HepG2 (cell line): ENCODE measurements at regions not wholly inside any gene's neighbourhood (a gene's known extent, or its start where the extent isn't known, plus 50 kb on each side); places are given as distances from the start of the nearest gene placed in this dataset.

Experiments
- ATAC-seq: fragments of 200-7000 bp; cut with Tn5 transposase; 3 replicates; pipeline ENCODE4 v1.9.1; 2020; ENCODE audit warnings: mild to moderate bottlenecking, moderate library complexity
- BruUV-seq: library from RNA; stranded (reverse); fragments of 400-500 nt; replicated peaks from 2 replicates; lab custom pipeline; 2021; lab: Mats Ljungman, UMichigan
- CTCF ChIA-PET: fragments of 300-600 bp; formaldehyde crosslinking; extraction: SDS; loops from one replicate; lab custom pipeline; 2021; ENCODE audit warnings: low total read pairs, inconsistent platforms, low intra/inter-chr PET ratio; lab: Yijun Ruan, JAX
- POLR2A ChIA-PET: fragments of 350-600 bp; sonication (Branson Sonifier 250); formaldehyde crosslinking; loops from one replicate; lab custom pipeline; 2020; ENCODE audit warnings: antibody characterized with exemption, inconsistent platforms; lab: Yijun Ruan, JAX
- DNase-seq: peaks from one replicate; pipeline ENCODE4 v3.0.0-alpha.2; 2015; ENCODE audit warnings: low spot score
- FAIRE-seq: peaks from 3 replicates; lab custom pipeline; 2011; peaks lifted over from hg19 to GRCh38; lab: Jason Lieb, UNC
- H2AFZ ChIP-seq: one replicate; pipeline ENCODE4 v1.6.1; 2011; ENCODE audit warnings: low read length, inconsistent platforms
- H3K27ac ChIP-seq: fragments of 300-600 bp; 3 replicates; pipeline ENCODE4 v1.8.0; 2011; ENCODE audit warnings: mixed run types, mild to moderate bottlenecking, mixed read lengths, low read length, inconsistent platforms; ENCODE audit not compliant: insufficient read depth; ENCODE audit errors: extremely low read length
- H3K27me3 ChIP-seq, 2 experiments: fragments of 200-600 bp in 1 of 2; 2 replicates in 1 of 2; 3 replicates in 1 of 2; pipeline versions ENCODE4 v1.6.0 to v1.8.0; 2011; ENCODE audit warnings: low read length in 2 of 2, mild to moderate bottlenecking in 2 of 2, moderate library complexity in 2 of 2, inconsistent platforms in 1 of 2; ENCODE audit not compliant: insufficient read depth in 2 of 2, control insufficient read depth in 1 of 2
- H3K36me3 ChIP-seq, 2 experiments: fragments of 200-600 bp in 1 of 2; replicated peaks in 1 of 2; 2 replicates in 1 of 2; 3 replicates in 1 of 2; pipeline versions ENCODE4 v1.5.1 to v1.8.0; 2011; ENCODE audit warnings: low read length in 2 of 2, inconsistent platforms in 1 of 2; ENCODE audit not compliant: insufficient read depth in 2 of 2, control insufficient read depth in 1 of 2
- H3K4me1 ChIP-seq: 2 replicates; pipeline ENCODE4 v1.5.1; 2012; ENCODE audit warnings: low read length, inconsistent platforms; ENCODE audit not compliant: insufficient read depth
- H3K4me2 ChIP-seq: 2 replicates; pipeline ENCODE4 v1.6.0; 2011; ENCODE audit warnings: low read depth, low read length, inconsistent platforms
- H3K4me3 ChIP-seq, 3 experiments: fragments of 200-600 bp in 1 of 3; sonication (generic), shearing (Covaris generic) in 1 of 3; replicated peaks in 1 of 3; 2 replicates each; pipeline ENCODE4 v1.5.1; 2011 to 2016; ENCODE audit warnings: low read length in 3 of 3, inconsistent platforms in 2 of 3, low read depth in 2 of 3, mild to moderate bottlenecking in 2 of 3, control low read depth in 1 of 3, mixed read lengths in 1 of 3; ENCODE audit not compliant: insufficient read depth in 1 of 3
- H3K79me2 ChIP-seq: one replicate; pipeline ENCODE4 v1.6.1; 2011; ENCODE audit warnings: low read length, inconsistent platforms; ENCODE audit not compliant: insufficient read depth
- H3K9ac ChIP-seq: 2 replicates; pipeline ENCODE4 v1.6.0; 2011; ENCODE audit warnings: mild to moderate bottlenecking, low read depth, low read length, inconsistent platforms; ENCODE audit not compliant: insufficient read depth
- H3K9me3 ChIP-seq: 2 replicates; pipeline ENCODE4 v1.5.1; 2012; ENCODE audit warnings: mild to moderate bottlenecking, low read length
- H4K20me1 ChIP-seq: 2 replicates; pipeline ENCODE4 v1.6.0; 2011; ENCODE audit warnings: inconsistent platforms, mild to moderate bottlenecking, low read length, moderate library complexity; ENCODE audit not compliant: insufficient read depth
- ADNP ChIP-seq: sonication (generic); formaldehyde crosslinking; IDR thresholded peaks from 2 replicates; pipeline ENCODE4 v1.4.0; 2020; ENCODE audit warnings: missing genetic modification reagents
- GABPB1 ChIP-seq: IDR thresholded peaks from 2 replicates; pipeline ENCODE4 v1.6.1; 2016; ENCODE audit warnings: mild to moderate bottlenecking, missing genetic modification reagents, moderate library complexity, missing compliant biosample characterization
- PITX1 ChIP-seq: sonication (generic); formaldehyde crosslinking; IDR thresholded peaks from 2 replicates; pipeline ENCODE4 v1.5.1; 2020; ENCODE audit warnings: mild to moderate bottlenecking, missing genetic modification reagents
- SRF ChIP-seq: IDR thresholded peaks from 2 replicates; pipeline ENCODE4 v1.6.1; 2011; ENCODE audit warnings: mild to moderate bottlenecking, low read depth, low read length, moderate library complexity
- SUZ12 ChIP-seq: fragments of 150-350 bp; IDR thresholded peaks from 2 replicates; pipeline ENCODE4 v1.6.1; 2014; ENCODE audit warnings: low read depth, low read length
- TMF1 ChIP-seq: sonication (generic); formaldehyde crosslinking; IDR thresholded peaks from 2 replicates; pipeline ENCODE4 v1.8.1; 2022; ENCODE audit warnings: low read depth, missing genetic modification reagents
- ZNF557 ChIP-seq: sonication (generic); formaldehyde crosslinking; IDR thresholded peaks from 2 replicates; pipeline ENCODE4 v1.4.0; 2020; ENCODE audit warnings: missing genetic modification reagents
- ZNF879 ChIP-seq: sonication (generic); formaldehyde crosslinking; IDR thresholded peaks from 2 replicates; pipeline ENCODE4 v1.8.1; 2023; ENCODE audit warnings: missing genetic modification reagents
- in situ Hi-C: cut with HindIII; loops from 2 replicates; pipeline ENCODE4 v1.10.0; 2017; ENCODE audit warnings: low pct_unique_long_range_greater_than_20kb; ENCODE audit not compliant: extremely low pct_ligation_motif_present
- intact Hi-C: fragments of 100-400 bp; cut with micrococcal nuclease; formaldehyde crosslinking; loops from one replicate; pipeline ENCODE4 v1.10.0; 2022; ENCODE audit not compliant: unreplicated experiment
- TF ChIP-seq, protein P1 (sequence below): sonication (generic); formaldehyde crosslinking; IDR thresholded peaks from 2 replicates; pipeline ENCODE4 v1.4.0; 2020; ENCODE audit warnings: mild to moderate bottlenecking, missing genetic modification reagents
- TF ChIP-seq, protein P2 (sequence below): sonication (generic); formaldehyde crosslinking; conservative IDR thresholded peaks from 2 replicates; pipeline ENCODE4 v1.8.0; 2022; ENCODE audit warnings: low read depth, missing genetic modification reagents
- TF ChIP-seq, protein P3 (sequence below): sonication (generic); formaldehyde crosslinking; IDR thresholded peaks from 2 replicates; pipeline ENCODE4 v1.4.0; 2020; ENCODE audit warnings: low read depth, missing genetic modification reagents
- TF ChIP-seq, protein P4 (sequence below): sonication (generic); formaldehyde crosslinking; IDR thresholded peaks from 2 replicates; pipeline ENCODE4 v1.4.0; 2020; ENCODE audit warnings: low read depth, mild to moderate bottlenecking, missing genetic modification reagents
- TF ChIP-seq, protein P5 (sequence below): sonication (generic); formaldehyde crosslinking; IDR thresholded peaks from 2 replicates; pipeline ENCODE4 v1.9.0; 2021; ENCODE audit warnings: missing genetic modification reagents, borderline replicate concordance

DNA sequence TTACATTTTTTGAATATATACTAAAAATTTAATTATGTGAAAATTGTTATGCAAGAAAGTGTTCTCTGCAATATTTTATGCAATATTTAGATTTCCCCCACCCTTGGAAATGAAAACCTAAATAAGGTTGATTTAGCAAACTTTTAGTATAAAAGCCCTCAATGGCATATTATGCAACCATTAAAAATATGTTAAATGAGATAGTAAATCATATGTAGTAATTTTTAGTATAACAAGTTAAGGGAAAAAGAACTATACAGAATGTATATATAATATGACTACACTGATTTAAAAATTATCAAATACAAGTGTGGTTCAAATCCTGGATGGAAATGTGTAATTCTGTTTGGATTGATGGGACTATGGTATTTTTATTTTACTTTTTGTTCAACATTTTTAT is 116.9 kb upstream of the MEF2C start:
- FAIRE-seq (no peak), DNase-seq (no peak), ATAC-seq (no peak)
- H3K9ac ChIP-seq: no peak overlapping the region
- H3K36me3 ChIP-seq: no peaks in the 10 kb centered on the region
- intact Hi-C loops: no loop called here
- in situ Hi-C loops: no loop called here
- H3K27me3 ChIP-seq: no peaks in the 10 kb centered on the region
- H2AFZ ChIP-seq: no peak overlapping the region
- ChIA-PET POLR2A (no interaction called here), CTCF (no interaction called here)
- BruUV-seq: no TSS peak
- H3K4me2 ChIP-seq: no peak overlapping the region
- H3K4me1 ChIP-seq: no peaks in the 10 kb centered on the region
- H3K4me3 ChIP-seq: no peak overlapping the region
- no peaks in the 10 kb centered on the region for H3K79me2 ChIP-seq
- no peaks in the 10 kb centered on the region for H3K9me3 ChIP-seq
- no peak overlapping the region for H3K27ac ChIP-seq
- no peaks in the 10 kb centered on the region for H4K20me1 ChIP-seq
- TF ChIP-seq GABPB1 (no peak), TMF1 (CRISPR knock-in tag) (no peak), ADNP (no peak), PITX1 (CRISPR knock-in tag) (no peak), ZNF557 (no peak), SUZ12 (no peak), SRF (no peak), ZNF879 (no peak)
- TF ChIP-seq, protein P1, sequence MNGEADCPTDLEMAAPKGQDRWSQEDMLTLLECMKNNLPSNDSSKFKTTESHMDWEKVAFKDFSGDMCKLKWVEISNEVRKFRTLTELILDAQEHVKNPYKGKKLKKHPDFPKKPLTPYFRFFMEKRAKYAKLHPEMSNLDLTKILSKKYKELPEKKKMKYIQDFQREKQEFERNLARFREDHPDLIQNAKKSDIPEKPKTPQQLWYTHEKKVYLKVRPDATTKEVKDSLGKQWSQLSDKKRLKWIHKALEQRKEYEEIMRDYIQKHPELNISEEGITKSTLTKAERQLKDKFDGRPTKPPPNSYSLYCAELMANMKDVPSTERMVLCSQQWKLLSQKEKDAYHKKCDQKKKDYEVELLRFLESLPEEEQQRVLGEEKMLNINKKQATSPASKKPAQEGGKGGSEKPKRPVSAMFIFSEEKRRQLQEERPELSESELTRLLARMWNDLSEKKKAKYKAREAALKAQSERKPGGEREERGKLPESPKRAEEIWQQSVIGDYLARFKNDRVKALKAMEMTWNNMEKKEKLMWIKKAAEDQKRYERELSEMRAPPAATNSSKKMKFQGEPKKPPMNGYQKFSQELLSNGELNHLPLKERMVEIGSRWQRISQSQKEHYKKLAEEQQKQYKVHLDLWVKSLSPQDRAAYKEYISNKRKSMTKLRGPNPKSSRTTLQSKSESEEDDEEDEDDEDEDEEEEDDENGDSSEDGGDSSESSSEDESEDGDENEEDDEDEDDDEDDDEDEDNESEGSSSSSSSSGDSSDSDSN (CRISPR knock-in tag): no peak
- TF ChIP-seq, protein P2, sequence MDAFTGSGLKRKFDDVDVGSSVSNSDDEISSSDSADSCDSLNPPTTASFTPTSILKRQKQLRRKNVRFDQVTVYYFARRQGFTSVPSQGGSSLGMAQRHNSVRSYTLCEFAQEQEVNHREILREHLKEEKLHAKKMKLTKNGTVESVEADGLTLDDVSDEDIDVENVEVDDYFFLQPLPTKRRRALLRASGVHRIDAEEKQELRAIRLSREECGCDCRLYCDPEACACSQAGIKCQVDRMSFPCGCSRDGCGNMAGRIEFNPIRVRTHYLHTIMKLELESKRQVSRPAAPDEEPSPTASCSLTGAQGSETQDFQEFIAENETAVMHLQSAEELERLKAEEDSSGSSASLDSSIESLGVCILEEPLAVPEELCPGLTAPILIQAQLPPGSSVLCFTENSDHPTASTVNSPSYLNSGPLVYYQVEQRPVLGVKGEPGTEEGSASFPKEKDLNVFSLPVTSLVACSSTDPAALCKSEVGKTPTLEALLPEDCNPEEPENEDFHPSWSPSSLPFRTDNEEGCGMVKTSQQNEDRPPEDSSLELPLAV: no peak
- TF ChIP-seq, protein P3, sequence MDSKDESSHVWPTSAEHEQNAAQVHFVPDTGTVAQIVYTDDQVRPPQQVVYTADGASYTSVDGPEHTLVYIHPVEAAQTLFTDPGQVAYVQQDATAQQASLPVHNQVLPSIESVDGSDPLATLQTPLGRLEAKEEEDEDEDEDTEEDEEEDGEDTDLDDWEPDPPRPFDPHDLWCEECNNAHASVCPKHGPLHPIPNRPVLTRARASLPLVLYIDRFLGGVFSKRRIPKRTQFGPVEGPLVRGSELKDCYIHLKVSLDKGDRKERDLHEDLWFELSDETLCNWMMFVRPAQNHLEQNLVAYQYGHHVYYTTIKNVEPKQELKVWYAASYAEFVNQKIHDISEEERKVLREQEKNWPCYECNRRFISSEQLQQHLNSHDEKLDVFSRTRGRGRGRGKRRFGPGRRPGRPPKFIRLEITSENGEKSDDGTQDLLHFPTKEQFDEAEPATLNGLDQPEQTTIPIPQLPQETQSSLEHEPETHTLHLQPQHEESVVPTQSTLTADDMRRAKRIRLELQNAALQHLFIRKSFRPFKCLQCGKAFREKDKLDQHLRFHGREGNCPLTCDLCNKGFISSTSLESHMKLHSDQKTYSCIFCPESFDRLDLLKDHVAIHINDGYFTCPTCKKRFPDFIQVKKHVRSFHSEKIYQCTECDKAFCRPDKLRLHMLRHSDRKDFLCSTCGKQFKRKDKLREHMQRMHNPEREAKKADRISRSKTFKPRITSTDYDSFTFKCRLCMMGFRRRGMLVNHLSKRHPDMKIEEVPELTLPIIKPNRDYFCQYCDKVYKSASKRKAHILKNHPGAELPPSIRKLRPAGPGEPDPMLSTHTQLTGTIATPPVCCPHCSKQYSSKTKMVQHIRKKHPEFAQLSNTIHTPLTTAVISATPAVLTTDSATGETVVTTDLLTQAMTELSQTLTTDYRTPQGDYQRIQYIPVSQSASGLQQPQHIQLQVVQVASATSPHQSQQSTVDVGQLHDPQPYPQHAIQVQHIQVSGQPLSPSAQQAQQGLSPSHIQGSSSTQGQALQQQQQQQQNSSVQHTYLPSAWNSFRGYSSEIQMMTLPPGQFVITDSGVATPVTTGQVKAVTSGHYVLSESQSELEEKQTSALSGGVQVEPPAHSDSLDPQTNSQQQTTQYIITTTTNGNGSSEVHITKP (CRISPR knock-in tag): no peak
- TF ChIP-seq, protein P4, sequence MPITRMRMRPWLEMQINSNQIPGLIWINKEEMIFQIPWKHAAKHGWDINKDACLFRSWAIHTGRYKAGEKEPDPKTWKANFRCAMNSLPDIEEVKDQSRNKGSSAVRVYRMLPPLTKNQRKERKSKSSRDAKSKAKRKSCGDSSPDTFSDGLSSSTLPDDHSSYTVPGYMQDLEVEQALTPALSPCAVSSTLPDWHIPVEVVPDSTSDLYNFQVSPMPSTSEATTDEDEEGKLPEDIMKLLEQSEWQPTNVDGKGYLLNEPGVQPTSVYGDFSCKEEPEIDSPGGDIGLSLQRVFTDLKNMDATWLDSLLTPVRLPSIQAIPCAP (CRISPR knock-in tag): no peak
- TF ChIP-seq, protein P5, sequence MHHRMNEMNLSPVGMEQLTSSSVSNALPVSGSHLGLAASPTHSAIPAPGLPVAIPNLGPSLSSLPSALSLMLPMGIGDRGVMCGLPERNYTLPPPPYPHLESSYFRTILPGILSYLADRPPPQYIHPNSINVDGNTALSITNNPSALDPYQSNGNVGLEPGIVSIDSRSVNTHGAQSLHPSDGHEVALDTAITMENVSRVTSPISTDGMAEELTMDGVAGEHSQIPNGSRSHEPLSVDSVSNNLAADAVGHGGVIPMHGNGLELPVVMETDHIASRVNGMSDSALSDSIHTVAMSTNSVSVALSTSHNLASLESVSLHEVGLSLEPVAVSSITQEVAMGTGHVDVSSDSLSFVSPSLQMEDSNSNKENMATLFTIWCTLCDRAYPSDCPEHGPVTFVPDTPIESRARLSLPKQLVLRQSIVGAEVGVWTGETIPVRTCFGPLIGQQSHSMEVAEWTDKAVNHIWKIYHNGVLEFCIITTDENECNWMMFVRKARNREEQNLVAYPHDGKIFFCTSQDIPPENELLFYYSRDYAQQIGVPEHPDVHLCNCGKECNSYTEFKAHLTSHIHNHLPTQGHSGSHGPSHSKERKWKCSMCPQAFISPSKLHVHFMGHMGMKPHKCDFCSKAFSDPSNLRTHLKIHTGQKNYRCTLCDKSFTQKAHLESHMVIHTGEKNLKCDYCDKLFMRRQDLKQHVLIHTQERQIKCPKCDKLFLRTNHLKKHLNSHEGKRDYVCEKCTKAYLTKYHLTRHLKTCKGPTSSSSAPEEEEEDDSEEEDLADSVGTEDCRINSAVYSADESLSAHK: no peak
